ENCODE measurements at regions not wholly inside any gene's neighbourhood (a gene's known extent, or its start where the extent isn't known, plus 50 kb on each side); places are given as distances from the start of the nearest gene placed in this dataset.

DNA sequence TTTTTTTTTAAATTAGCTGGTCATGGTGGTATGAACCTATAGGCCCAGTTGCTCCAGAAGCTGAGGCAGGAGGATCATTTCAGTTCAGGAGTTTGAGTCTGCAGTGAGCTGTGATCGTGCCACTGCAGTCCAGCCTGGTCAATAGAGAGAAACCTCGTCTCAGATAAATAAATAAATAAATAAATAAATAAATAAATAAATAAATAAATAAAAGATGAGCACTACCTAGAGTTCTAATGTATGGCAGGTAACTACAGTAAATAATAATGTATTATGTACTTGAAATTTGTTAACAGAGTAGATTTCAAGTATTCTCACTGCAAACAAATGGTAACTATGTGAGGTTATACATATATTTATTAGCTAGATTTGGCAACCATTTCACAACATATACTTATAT, 697.9 kb upstream of the ID2 start:
- Histone ChIP-seq H3K23me2 (ENCODE audit: insufficient read length, low read depth, low read length, poor library complexity, severe bottlenecking) (no peaks in the 10 kb centered on the region), H3K9ac (ENCODE audit: extremely low read depth, insufficient read length, low read length) (no peak overlapping the region), H3K4ac (ENCODE audit: low read depth, low read length) (no peak overlapping the region), H2BK120ac (ENCODE audit: low read depth, low read length, poor library complexity, severe bottlenecking) (no peak overlapping the region), H4K5ac (ENCODE audit: insufficient read length, low read depth, low read length) (no peak overlapping the region), H2BK5ac (ENCODE audit: insufficient read length, low read length) (no peak overlapping the region), H3K4me1 (ENCODE audit: insufficient read depth, low read length) (no peaks in the 10 kb centered on the region), H2BK20ac (ENCODE audit: low read depth, low read length, poor library complexity, severe bottlenecking) (no peak overlapping the region), H3K4me2 (ENCODE audit: insufficient read depth, insufficient read length, low read length) (no peak overlapping the region), H3K79me1 (ENCODE audit: insufficient read depth, low read depth, low read length, poor library complexity, severe bottlenecking) (no peaks in the 10 kb centered on the region), H3K27me3 (ENCODE audit: insufficient read depth, low read length) (no peaks in the 10 kb centered on the region), H3K9me3 (ENCODE audit: control insufficient read depth, low read depth, low read length) (no peaks in the 10 kb centered on the region), H3K14ac (ENCODE audit: insufficient read depth, low read length) (no peak overlapping the region), H3T11ph (ENCODE audit: low read length) (no peak overlapping the region), H2BK15ac (ENCODE audit: low read depth, low read length) (no peak overlapping the region), H2AK5ac (ENCODE audit: insufficient read length, low read length) (no peak overlapping the region), H3K18ac (ENCODE audit: insufficient read length, low read depth, low read length) (no peak overlapping the region), H3K23ac (ENCODE audit: insufficient read length, low read depth, low read length) (no peak overlapping the region), H3K56ac (ENCODE audit: insufficient read length, low read depth, low read length) (no peak overlapping the region), H3K27ac (ENCODE audit: insufficient read length, low read depth, low read length) (no peak overlapping the region), H4K8ac (replicated peaks; ENCODE audit: insufficient read length, low read depth, low read length) (no peak overlapping the region), H4K91ac (ENCODE audit: insufficient read length, low read depth, low read length) (no peak overlapping the region), H4K20me1 (ENCODE audit: control insufficient read depth, insufficient read depth, insufficient read length) (no peaks in the 10 kb centered on the region), H2BK12ac (ENCODE audit: insufficient read length, low read depth, low read length) (no peak overlapping the region), H3K79me2 (ENCODE audit: insufficient read depth, low read length) (no peaks in the 10 kb centered on the region), H2AFZ (ENCODE audit: low read length) (no peak overlapping the region)
- peaks cover 4 to 7% of the 10 kb centered on the region in 2 experiments for H3K9me3 Mint-ChIP-seq
- no peak for DNase-seq
- no peak overlapping the region for H3K4me3 Mint-ChIP-seq
- H3K27me3 Mint-ChIP-seq (ENCODE audit: low read depth): no peaks in the 10 kb centered on the region; the same call in none of the 2 replicates
- TF ChIP-seq, protein P1, sequence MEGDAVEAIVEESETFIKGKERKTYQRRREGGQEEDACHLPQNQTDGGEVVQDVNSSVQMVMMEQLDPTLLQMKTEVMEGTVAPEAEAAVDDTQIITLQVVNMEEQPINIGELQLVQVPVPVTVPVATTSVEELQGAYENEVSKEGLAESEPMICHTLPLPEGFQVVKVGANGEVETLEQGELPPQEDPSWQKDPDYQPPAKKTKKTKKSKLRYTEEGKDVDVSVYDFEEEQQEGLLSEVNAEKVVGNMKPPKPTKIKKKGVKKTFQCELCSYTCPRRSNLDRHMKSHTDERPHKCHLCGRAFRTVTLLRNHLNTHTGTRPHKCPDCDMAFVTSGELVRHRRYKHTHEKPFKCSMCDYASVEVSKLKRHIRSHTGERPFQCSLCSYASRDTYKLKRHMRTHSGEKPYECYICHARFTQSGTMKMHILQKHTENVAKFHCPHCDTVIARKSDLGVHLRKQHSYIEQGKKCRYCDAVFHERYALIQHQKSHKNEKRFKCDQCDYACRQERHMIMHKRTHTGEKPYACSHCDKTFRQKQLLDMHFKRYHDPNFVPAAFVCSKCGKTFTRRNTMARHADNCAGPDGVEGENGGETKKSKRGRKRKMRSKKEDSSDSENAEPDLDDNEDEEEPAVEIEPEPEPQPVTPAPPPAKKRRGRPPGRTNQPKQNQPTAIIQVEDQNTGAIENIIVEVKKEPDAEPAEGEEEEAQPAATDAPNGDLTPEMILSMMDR (conservative IDR thresholded peaks at IDR 0.05): no peak
- WGBS (ENCODE audit: extremely low coverage, insufficient read length, low lambda C conversion rate): no CpG with 5 or more reads among the region's 2 CpGs
- peaks cover 0 to 4% of the 10 kb centered on the region in 2 experiments; a peak in 1 of 4 replicates for H3K4me1 Mint-ChIP-seq
- H3K36me3 Mint-ChIP-seq (ENCODE audit: insufficient read depth in 1 of 3, low read depth in 3 of 3): peaks cover 0 to 6% (median 4%) of the 10 kb centered on the region in 3 experiments; a peak in 3 of 7 replicates
- H3K27ac Mint-ChIP-seq: no peak overlapping the region

Measured in H9 (cell line).